ENCODE measurements at regions not wholly inside any gene's neighbourhood (a gene's known extent, or its start where the extent isn't known, plus 50 kb on each side); places are given as distances from the start of the nearest gene placed in this dataset.

GRCh38 chr17:51347851-51348584 lies 87.7 kb downstream of the UTP18 start:
- Histone ChIP-seq H3K4me1 (no peaks in the 10 kb centered on the region), H3K27me3 (replicated peaks in 1 of 7) (peaks cover 0 to 22% (median 0%) of the 10 kb centered on the region in 7 donors), H3K36me3 (no peaks in the 10 kb centered on the region), H3K9me3 (no peaks in the 10 kb centered on the region), H3K27ac (no peak overlapping the region), H3K4me3 (no peak overlapping the region)
- WGBS, 5 donors: 80 to 85% (median 82%) methylated on average over 5 of the region's 5 CpGs
- DNase-seq: no peak
- no peak for TF ChIP-seq CTCF (IDR thresholded peaks at IDR 0.05 in 8 of 11, conservative IDR thresholded peaks at IDR 0.05 in 3 of 11)
- TF ChIP-seq POLR2AphosphoS5 (IDR thresholded peaks at IDR 0.05): no peak
- TF ChIP-seq POLR2A (IDR thresholded peaks at IDR 0.05): no peak
- intact Hi-C loops (cut with DNase I; ENCODE audit: low total_unique reads): no loop called here

GRCh38 chr17:51351080-51351479 lies 90.7 kb downstream of the UTP18 start:
- Histone ChIP-seq H3K27me3 (replicated peaks in 1 of 7) (peaks cover 0 to 17% (median 0%) of the 10 kb centered on the region in 7 donors), H3K4me1 (peaks cover 0 to 8% (median 2%) of the 10 kb centered on the region in 6 donors)
- intact Hi-C loops (cut with DNase I; ENCODE audit: low total_unique reads): no loop called here

GRCh38 chr17:51351890-51352289 lies 91.5 kb downstream of the UTP18 start:
- Histone ChIP-seq H3K36me3 (no peaks in the 10 kb centered on the region), H3K27ac (no peak overlapping the region), H3K9me3 (no peaks in the 10 kb centered on the region), H3K4me3 (no peak overlapping the region), H3K27me3 (replicated peaks in 1 of 7) (peaks cover 0 to 17% (median 0%) of the 10 kb centered on the region in 7 donors), H3K4me1 (peaks cover 0 to 8% (median 2%) of the 10 kb centered on the region in 6 donors)
- intact Hi-C loops (cut with DNase I; ENCODE audit: low total_unique reads): no loop called here
- no peak for DNase-seq
- TF ChIP-seq POLR2AphosphoS5 (IDR thresholded peaks at IDR 0.05): no peak
- TF ChIP-seq CTCF (IDR thresholded peaks at IDR 0.05 in 8 of 11, conservative IDR thresholded peaks at IDR 0.05 in 3 of 11): no peak
- no peak for TF ChIP-seq POLR2A (IDR thresholded peaks at IDR 0.05)
- WGBS, 5 donors: 71 to 81% (median 76%) methylated on average over 3 of the region's 3 CpGs

More at GRCh38 chr17:51351080-51351479, 90.7 kb downstream of the UTP18 start:
- no peaks in the 10 kb centered on the region for H3K9me3 ChIP-seq
- 80 to 92% (median 84%) methylated on average over 6 of the region's 6 CpGs for WGBS, 5 donors
- H3K4me3 ChIP-seq: no peak overlapping the region
- H3K27ac ChIP-seq: no peak overlapping the region
- TF ChIP-seq POLR2AphosphoS5 (IDR thresholded peaks at IDR 0.05) (no peak), POLR2A (IDR thresholded peaks at IDR 0.05) (no peak), CTCF (IDR thresholded peaks at IDR 0.05 in 8 of 11, conservative IDR thresholded peaks at IDR 0.05 in 3 of 11) (no peak)
- H3K36me3 ChIP-seq: no peaks in the 10 kb centered on the region
- DNase-seq: no peak

GRCh38 chr17:51352798-51353197 lies 92.5 kb downstream of the UTP18 start:
- no peak for TF ChIP-seq POLR2A (IDR thresholded peaks at IDR 0.05)
- TF ChIP-seq CTCF (IDR thresholded peaks at IDR 0.05 in 8 of 11, conservative IDR thresholded peaks at IDR 0.05 in 3 of 11): no peak
- TF ChIP-seq POLR2AphosphoS5 (IDR thresholded peaks at IDR 0.05): no peak
- intact Hi-C loops (cut with DNase I; ENCODE audit: low total_unique reads): no loop called here
- peaks cover 0 to 8% (median 2%) of the 10 kb centered on the region in 6 donors for H3K4me1 ChIP-seq
- H3K27ac ChIP-seq: no peak overlapping the region
- WGBS, 5 donors: 56 to 68% (median 60%) methylated on average over 1 of the region's 1 CpG
- H3K36me3 ChIP-seq: no peaks in the 10 kb centered on the region
- no peaks in the 10 kb centered on the region for H3K9me3 ChIP-seq
- H3K4me3 ChIP-seq: no peak overlapping the region
- no peak for DNase-seq
- peaks cover 0 to 17% (median 0%) of the 10 kb centered on the region in 7 donors for H3K27me3 ChIP-seq (replicated peaks in 1 of 7)

Measured in spleen (tissue), 11 donors.